ENCODE measurements at regions not wholly inside any gene's neighbourhood (a gene's known extent, or its start where the extent isn't known, plus 50 kb on each side); places are given as distances from the start of the nearest gene placed in this dataset.

GRCh38 chr13:90375851-90376250 is 971.6 kb upstream of the MIR17HG start:
- no peak for DNase-seq (ENCODE audit: low read depth, low spot score)

GRCh38 chr13:90382425-90382824 is 965.1 kb upstream of the MIR17HG start:
- DNase-seq (ENCODE audit: low read depth, low spot score), result no peak

- no peak for DNase-seq (ENCODE audit: low read depth, low spot score)
Observed at GRCh38 chr13:90385781-90386489, 961.6 kb upstream of the MIR17HG start.

- no peak for DNase-seq (ENCODE audit: low read depth, low spot score)
Observed at GRCh38 chr13:90388887-90389452, 958.5 kb upstream of the MIR17HG start.

- DNase-seq (ENCODE audit: low read depth, low spot score), result no peak
Observed at GRCh38 chr13:90389537-90389936, 958.0 kb upstream of the MIR17HG start.

DNA sequence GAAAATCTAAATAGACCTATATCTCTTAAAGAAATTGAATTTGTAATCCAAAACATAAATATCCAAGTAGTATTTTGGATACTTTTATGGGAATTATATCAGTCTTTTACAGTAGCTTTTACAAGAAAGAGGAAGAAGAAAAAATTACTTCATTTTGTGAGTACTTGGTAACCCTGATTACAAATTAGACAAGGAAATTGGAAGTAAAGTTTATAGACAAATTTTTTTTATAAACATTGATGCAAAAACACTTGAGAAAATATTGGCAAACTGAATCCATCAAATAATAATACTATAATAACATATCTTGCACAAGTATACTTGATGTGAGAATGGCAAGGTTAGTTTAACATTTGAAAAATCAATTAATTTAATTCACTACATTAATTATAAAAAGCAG is 954.1 kb upstream of the MIR17HG start:
- DNase-seq (ENCODE audit: low read depth, low spot score), result no peak

- no peak for DNase-seq (ENCODE audit: low read depth, low spot score)
Observed at GRCh38 chr13:90395348-90395747, 952.1 kb upstream of the MIR17HG start.

GRCh38 chr13:90395846-90396245 is 951.6 kb upstream of the MIR17HG start:
- no peak for DNase-seq (ENCODE audit: low read depth, low spot score)

GRCh38 chr13:90396266-90396665 is 951.2 kb upstream of the MIR17HG start:
- no peak for DNase-seq (ENCODE audit: low read depth, low spot score)

GRCh38 chr13:90397503-90397902 is 950.0 kb upstream of the MIR17HG start:
- no peak for DNase-seq (ENCODE audit: low read depth, low spot score)

GRCh38 chr13:90400372-90400771 is 947.1 kb upstream of the MIR17HG start:
- DNase-seq (ENCODE audit: low read depth, low spot score), result no peak

- no peak for DNase-seq (ENCODE audit: low read depth, low spot score)
Observed at GRCh38 chr13:90401150-90401549, 946.3 kb upstream of the MIR17HG start.

- DNase-seq (ENCODE audit: low read depth, low spot score), result no peak
Observed at GRCh38 chr13:90402102-90402501, 945.4 kb upstream of the MIR17HG start.

DNA sequence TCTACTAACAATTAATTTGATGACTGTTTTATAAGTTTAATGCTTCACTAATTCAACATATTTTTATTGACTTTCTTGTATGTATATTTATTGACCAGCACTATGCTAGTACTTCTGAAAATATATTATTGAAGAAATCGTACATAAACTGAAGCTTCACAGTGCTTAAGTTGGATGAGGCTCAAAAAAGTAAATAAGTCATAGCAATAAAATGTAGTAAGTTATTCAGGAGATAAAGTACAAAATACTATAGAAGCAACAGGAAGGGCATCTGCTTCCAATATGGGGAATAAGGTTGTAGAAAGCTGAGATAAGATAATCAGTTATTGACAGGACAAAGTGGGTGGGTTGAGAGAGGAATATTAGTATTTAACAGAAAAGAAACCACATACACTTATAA is 944.9 kb upstream of the MIR17HG start:
- DNase-seq (ENCODE audit: low read depth, low spot score), result no peak

- DNase-seq (ENCODE audit: low read depth, low spot score), result no peak
Observed at GRCh38 chr13:90403330-90404082, 944.0 kb upstream of the MIR17HG start.

DNA sequence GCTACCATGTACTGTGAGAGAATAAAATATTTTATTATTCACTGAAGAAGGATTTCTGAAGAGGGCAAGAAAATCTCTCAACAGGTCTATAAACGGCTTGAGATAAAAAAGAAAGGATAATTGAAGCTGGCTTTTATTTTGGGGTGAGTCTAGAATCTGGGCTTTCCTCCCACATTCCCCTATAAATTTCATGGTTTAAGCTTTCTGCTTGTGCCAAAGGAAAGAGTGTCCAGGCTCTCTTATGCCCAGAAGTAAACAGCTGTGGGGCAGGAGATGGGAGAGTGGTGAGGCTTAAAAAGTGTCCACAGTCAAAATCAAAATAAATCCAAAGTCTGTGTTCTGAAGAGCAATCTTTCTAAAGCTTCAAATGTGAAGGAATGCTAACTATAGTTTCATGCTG is 942.2 kb upstream of the MIR17HG start:
- no peak for DNase-seq (ENCODE audit: low read depth, low spot score)

DNA sequence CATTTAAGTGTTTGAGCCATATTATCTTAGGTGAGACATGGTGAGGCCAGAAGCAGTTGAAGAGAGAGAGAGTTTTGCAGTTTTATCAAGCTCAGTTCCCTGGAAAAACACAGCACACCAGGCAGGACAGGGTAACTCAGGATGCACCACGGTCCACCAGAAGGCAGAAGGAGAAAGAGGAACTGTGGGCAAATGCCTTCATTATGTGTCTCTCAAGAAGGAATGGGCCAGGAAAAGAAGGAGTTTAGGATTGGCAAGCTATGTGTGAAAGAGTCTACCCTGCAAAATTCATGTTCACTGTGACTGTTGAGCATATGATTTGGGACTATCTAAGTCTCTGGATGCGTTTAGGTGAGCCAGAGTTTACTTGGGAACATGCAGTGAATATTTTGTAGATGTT is 934.5 kb upstream of the MIR17HG start:
- DNase-seq (ENCODE audit: low read depth, low spot score), result no peak

DNA sequence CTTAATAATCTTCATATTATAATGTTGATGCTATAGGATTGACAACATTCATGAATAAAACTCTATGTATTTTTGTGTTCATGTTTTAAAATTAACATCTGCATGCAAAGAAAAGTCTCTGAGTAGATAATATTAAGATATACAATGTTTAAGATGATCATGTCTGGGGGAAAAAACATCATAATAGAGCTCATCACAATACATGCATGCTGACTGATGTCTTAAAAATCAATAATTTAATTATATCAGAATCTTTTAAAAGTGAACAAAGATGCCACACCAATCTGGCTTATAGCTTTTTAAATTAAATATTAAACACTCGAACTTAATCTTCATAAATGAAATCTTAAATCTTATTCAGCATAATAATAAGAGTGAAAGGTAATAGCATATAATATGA is 933.9 kb upstream of the MIR17HG start:
- no peak for DNase-seq (ENCODE audit: low read depth, low spot score)

GRCh38 chr13:90414691-90415596 is 932.5 kb upstream of the MIR17HG start:
- no peak for DNase-seq (ENCODE audit: low read depth, low spot score)

DNA sequence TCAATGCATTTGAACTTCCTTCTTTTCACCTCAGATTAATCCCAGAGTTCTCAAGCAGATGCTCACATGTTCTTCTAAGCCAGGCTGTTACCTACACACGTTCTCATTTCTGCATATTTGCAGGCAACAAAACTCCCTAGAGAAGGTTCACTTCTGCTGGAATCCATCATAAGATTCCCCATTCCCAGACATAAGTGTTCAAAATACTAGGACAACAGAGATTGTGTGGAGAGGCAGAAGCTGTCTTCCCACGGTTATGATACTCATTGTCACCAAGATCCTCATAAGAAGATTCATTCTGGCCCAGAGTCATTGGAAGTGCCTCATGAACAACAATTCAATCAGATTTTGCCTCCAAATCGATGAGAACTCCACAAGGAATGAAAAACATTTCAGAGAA is 931.6 kb upstream of the MIR17HG start:
- no peak for DNase-seq (ENCODE audit: low read depth, low spot score)

- DNase-seq (ENCODE audit: low read depth, low spot score), result no peak
Observed at GRCh38 chr13:90416519-90416918, 931.0 kb upstream of the MIR17HG start.

GRCh38 chr13:90416938-90417337 is 930.5 kb upstream of the MIR17HG start:
- DNase-seq (ENCODE audit: low read depth, low spot score), result no peak

Measured in pulmonary artery endothelial cell (primary cell).